ENCODE measurements at regions not wholly inside any gene's neighbourhood (a gene's known extent, or its start where the extent isn't known, plus 50 kb on each side); places are given as distances from the start of the nearest gene placed in this dataset.

DNA sequence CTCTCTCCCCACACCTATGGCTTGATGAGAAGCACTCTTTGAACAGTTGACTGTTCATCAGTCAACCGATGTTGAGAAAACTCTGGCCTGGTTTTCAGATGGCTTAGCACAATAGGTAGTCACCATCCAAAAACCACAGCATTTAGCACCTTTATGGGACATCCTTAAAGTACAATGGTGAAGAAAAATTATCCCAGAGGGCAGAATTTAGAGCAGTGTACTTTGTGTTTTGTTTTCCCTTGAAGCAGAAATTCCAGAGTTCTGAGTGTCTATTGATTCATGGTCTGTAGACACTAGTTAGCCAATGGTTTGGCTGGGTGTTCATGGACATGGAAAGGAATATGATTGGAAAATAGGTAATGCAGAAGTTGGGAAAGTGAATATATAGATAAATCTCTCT is 487.0 kb downstream of the PDHA2 start:
- TF ChIP-seq CTCF (IDR thresholded peaks at IDR 0.05; ENCODE audit: low read depth, low read length, poor library complexity, severe bottlenecking) (no peak), EZH2phosphoT487 (IDR thresholded peaks at IDR 0.05; ENCODE audit: borderline replicate concordance, low read length) (no peak)

Data from DOHH2 (cell line).